Right lobe of liver (tissue), 6 donors: ENCODE measurements at regions not wholly inside any gene's neighbourhood (a gene's known extent, or its start where the extent isn't known, plus 50 kb on each side); places are given as distances from the start of the nearest gene placed in this dataset.
"Not testable (repeated sequence)": the region's sequence is repeated elsewhere in the genome, so short reads cannot be mapped to it uniquely, and the experiment has no call there.

Source experiments
- ATAC-seq, 4 donors: fragments of 200-7000 bp; cut with Tn5 transposase; one replicate each; pipeline ENCODE4 v1.9.1; 2020; ENCODE audit warnings: mild to moderate bottlenecking in 4 of 4, moderate library complexity in 4 of 4
- DNase-seq, 3 donors: peaks; one replicate each; pipeline ENCODE4 v3.0.0-alpha.2; 2020
- H3K27ac ChIP-seq, 3 donors: fragments of 200-600 bp; one replicate each; pipeline ENCODE4 v1.8.0; 2022
- H3K27me3 ChIP-seq, 2 donors: fragments of 200-600 bp; one replicate each; pipeline ENCODE4 v1.8.0; 2022
- H3K36me3 ChIP-seq, 4 donors: fragments of 200-600 bp; sonication (generic) in 1 of 4; one replicate each; pipeline versions ENCODE4 v1.5.1 to v1.8.0; 2017 to 2022; ENCODE audit warnings: control low read depth in 1 of 4
- H3K4me1 ChIP-seq, 4 donors: fragments of 200-600 bp; sonication (generic) in 1 of 4; one replicate each; pipeline versions ENCODE4 v1.5.1 to v1.8.0; 2017 to 2022; ENCODE audit warnings: control low read depth in 1 of 4
- H3K4me3 ChIP-seq, 3 donors: fragments of 200-600 bp; one replicate each; pipeline ENCODE4 v1.8.0; 2022
- H3K9me3 ChIP-seq, 4 donors: fragments of 200-600 bp; sonication (generic) in 1 of 4; one replicate each; pipeline versions ENCODE4 v1.5.1 to v1.8.0; 2017 to 2022; ENCODE audit warnings: control low read depth in 1 of 4
- CTCF ChIP-seq, 4 donors: fragments of 200-600 bp in 3 of 4; fragments of 450-650 bp in 1 of 4; IDR thresholded peaks; one replicate each; pipeline versions ENCODE4 v1.5.1 to v1.8.0; 2016 to 2022; ENCODE audit warnings: antibody characterized with exemption in 4 of 4, mild to moderate bottlenecking in 2 of 4
- POLR2A ChIP-seq: fragments of 450-650 bp; IDR thresholded peaks from one replicate; pipeline ENCODE4 v1.6.1; 2017; ENCODE audit warnings: antibody characterized with exemption, mild to moderate bottlenecking
- WGBS: methylation state at CpG from one replicate; pipeline ENCODE4 v1.1.6; 2018; ENCODE audit warnings: low coverage, low lambda C conversion rate; ENCODE audit not compliant: insufficient coverage; ENCODE audit errors: missing lambda C conversion rate; 5-methylcytosine and 5-hydroxymethylcytosine counted together
- intact Hi-C, 2 donors: fragments of 100-400 bp; cut with DNase I; formaldehyde crosslinking; loops; one replicate each; pipeline versions ENCODE4 v1.11.2 to v1.14.1; 2022
- donor health status: DM: no; HTN: yes; CAD: no.
- donor health status: DM: no; HTN: no; CAD: no.
- donor health status: DM: no; HTN: no; CAD: no.
- donor health status: DM: no; HTN: yes; CAD: no.
- donor health status: DM: no; HTN: yes; CAD: no.

DNA sequence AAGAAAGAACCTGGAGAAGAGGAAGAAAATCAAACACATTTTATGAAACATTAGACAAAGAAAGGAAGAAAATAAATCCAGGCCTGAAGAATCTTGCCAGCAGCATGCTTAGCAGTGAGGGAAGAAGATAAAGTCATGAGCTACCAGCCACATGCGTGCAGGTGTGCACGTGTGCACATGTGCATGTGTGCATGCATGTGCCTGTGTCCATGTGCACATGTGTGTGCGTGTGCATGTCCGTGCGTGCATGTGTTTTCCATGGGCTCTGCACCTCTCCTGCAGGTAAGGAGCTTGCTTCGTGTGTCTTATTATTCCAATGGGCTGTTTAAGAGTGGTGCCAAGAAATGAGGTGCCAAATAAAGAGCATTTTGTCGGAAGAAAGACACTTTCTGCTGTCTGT lies 322.2 kb downstream of the FGFR2 start:
- no peaks in the 10 kb centered on the region for H3K27me3 ChIP-seq
- H3K4me1 ChIP-seq: no peaks in the 10 kb centered on the region
- intact Hi-C loops: no loop called here
- no peaks in the 10 kb centered on the region for H3K36me3 ChIP-seq
- H3K4me3 ChIP-seq: no peak overlapping the region
- ATAC-seq (no peak), DNase-seq (no peak)
- 77% methylated on average over 4 of the region's 7 CpGs for WGBS
- no peaks in the 10 kb centered on the region for H3K9me3 ChIP-seq
- H3K27ac ChIP-seq: no peak overlapping the region
- no peak for TF ChIP-seq CTCF (IDR thresholded peaks at IDR 0.05)

DNA sequence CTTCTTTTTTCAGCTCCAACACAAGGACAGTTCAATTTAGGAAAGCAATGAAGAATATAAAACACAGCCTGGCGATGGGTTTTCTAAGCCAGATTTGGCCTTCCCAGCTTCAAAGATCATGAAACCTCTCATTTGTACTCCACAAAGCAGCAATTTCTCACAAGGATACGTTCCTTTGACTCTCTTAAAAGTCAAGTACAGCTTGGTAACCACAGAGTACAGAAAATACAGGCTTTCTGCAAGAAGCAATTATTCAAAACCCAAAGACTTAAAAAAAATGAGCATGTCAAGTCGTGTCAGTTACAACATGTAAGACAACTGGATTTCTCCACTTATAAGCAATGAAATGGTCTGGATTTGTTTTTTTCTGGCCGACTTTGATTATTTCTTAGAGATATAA lies 321.4 kb downstream of the FGFR2 start:
- 71% methylated on average over 4 of the region's 4 CpGs for WGBS
- H3K36me3 ChIP-seq: no peaks in the 10 kb centered on the region
- H3K27ac ChIP-seq: no peak overlapping the region
- DNase-seq: no peak
- no peaks in the 10 kb centered on the region for H3K9me3 ChIP-seq
- no peak for TF ChIP-seq CTCF (IDR thresholded peaks at IDR 0.05)
- no peak for TF ChIP-seq POLR2A
- no peaks in the 10 kb centered on the region for H3K27me3 ChIP-seq
- no peaks in the 10 kb centered on the region for H3K4me1 ChIP-seq
- ATAC-seq: no peak
- intact Hi-C loops: no loop called here
- H3K4me3 ChIP-seq: no peak overlapping the region

DNA sequence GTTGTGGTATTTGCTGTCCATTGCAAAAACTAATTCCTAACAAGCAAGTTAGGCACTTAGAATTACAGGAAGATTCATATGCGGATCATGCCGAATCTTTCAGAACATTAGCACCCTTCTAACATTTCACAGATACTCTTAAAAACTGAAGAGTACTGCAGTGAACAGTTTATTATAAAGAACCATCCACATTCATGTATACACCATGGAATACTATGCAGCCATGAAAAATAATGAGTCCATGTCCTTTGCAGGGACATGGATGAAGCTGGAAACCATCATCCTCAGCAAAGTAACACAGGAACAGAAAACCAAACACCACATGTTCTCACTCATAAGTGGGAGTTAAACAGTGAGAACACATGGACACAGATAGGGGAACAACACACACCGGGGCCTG lies 319.9 kb downstream of the FGFR2 start:
- H3K4me3 ChIP-seq, ATAC-seq, H3K9me3 ChIP-seq, DNase-seq, intact Hi-C loops, H3K4me1 ChIP-seq, H3K27ac ChIP-seq, H3K36me3 ChIP-seq, H3K27me3 ChIP-seq: not testable (repeated sequence)
- WGBS: 91% methylated on average over 3 of the region's 3 CpGs

- intact Hi-C loops: no loop called here
- 75% methylated on average over 2 of the region's 2 CpGs for WGBS
- H3K36me3 ChIP-seq: no peaks in the 10 kb centered on the region
- H3K27me3 ChIP-seq: no peaks in the 10 kb centered on the region
- no peaks in the 10 kb centered on the region for H3K4me1 ChIP-seq
- no peak overlapping the region for H3K4me3 ChIP-seq
- H3K9me3 ChIP-seq: no peaks in the 10 kb centered on the region
- TF ChIP-seq POLR2A (no peak), CTCF (IDR thresholded peaks at IDR 0.05) (no peak)
- DNase-seq (no peak), ATAC-seq (no peak)
- no peak overlapping the region for H3K27ac ChIP-seq
Observed at GRCh38 chr10:121281576-121281975, 316.7 kb downstream of the FGFR2 start.

DNA sequence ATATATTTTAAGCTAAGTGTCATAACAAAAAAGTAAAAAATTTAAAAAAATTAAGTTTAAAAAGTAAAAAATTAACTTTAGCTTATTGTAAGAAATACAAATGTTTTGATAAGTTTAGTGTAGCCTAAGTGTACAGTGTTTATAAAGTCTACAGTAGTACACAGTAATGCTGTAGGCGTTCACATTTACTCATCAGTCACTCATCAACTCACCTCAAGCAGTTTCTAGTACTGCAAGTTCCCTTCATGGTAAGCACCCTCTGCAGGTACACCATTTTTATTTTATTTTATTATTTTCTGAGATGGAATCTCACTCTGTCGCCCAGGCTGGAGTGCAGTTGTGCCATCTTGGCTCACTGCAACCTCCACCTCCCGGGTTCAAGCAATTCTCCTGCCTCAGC lies 316.0 kb downstream of the FGFR2 start:
- WGBS: 91% methylated on average over 3 of the region's 3 CpGs

More for the DNA sequence above, 316.0 kb downstream of the FGFR2 start:
- Histone ChIP-seq H3K4me3 (no peak overlapping the region), H3K27ac (no peak overlapping the region), H3K36me3 (no peaks in the 10 kb centered on the region), H3K27me3 (no peaks in the 10 kb centered on the region), H3K4me1 (no peaks in the 10 kb centered on the region), H3K9me3 (no peaks in the 10 kb centered on the region)
- no peak for DNase-seq
- TF ChIP-seq CTCF (IDR thresholded peaks at IDR 0.05) (no peak), POLR2A (no peak)
- intact Hi-C loops: no loop called here
- ATAC-seq: no peak
